ENCODE measurements at regions not wholly inside any gene's neighbourhood (a gene's known extent, or its start where the extent isn't known, plus 50 kb on each side); places are given as distances from the start of the nearest gene placed in this dataset.

GRCh38 chr16:26295625-26296304, 604.0 kb downstream of the HS3ST4 start:
- DNase-seq (ENCODE audit: low spot score): no peak

- DNase-seq (ENCODE audit: low spot score): no peak
Measured at GRCh38 chr16:26301516-26301915, 609.8 kb downstream of the HS3ST4 start.

- DNase-seq (ENCODE audit: low spot score): no peak
Measured at GRCh38 chr16:26316683-26317464, 625.1 kb downstream of the HS3ST4 start.

GRCh38 chr16:26317885-26318284, 626.1 kb downstream of the HS3ST4 start:
- DNase-seq (ENCODE audit: low spot score): no peak

- DNase-seq (ENCODE audit: low spot score): no peak
Measured at GRCh38 chr16:26330654-26331053, 638.9 kb downstream of the HS3ST4 start.

GRCh38 chr16:26334218-26335111, 642.7 kb downstream of the HS3ST4 start:
- DNase-seq (ENCODE audit: low spot score): no peak

- DNase-seq (ENCODE audit: low spot score): no peak
Measured at GRCh38 chr16:26335236-26335853, 643.6 kb downstream of the HS3ST4 start.

- DNase-seq (ENCODE audit: low spot score): no peak
Measured at GRCh38 chr16:26342621-26343020, 650.9 kb downstream of the HS3ST4 start.

GRCh38 chr16:26344240-26344776, 652.5 kb downstream of the HS3ST4 start:
- no peak for DNase-seq (ENCODE audit: low spot score)

GRCh38 chr16:26344976-26345375, 653.2 kb downstream of the HS3ST4 start:
- DNase-seq (ENCODE audit: low spot score): no peak

GRCh38 chr16:26345966-26346365, 654.2 kb downstream of the HS3ST4 start:
- no peak for DNase-seq (ENCODE audit: low spot score)

- no peak for DNase-seq (ENCODE audit: low spot score)
Measured at GRCh38 chr16:26348095-26348494, 656.3 kb downstream of the HS3ST4 start.

- no peak for DNase-seq (ENCODE audit: low spot score)
Measured at GRCh38 chr16:26360867-26361266, 669.1 kb downstream of the HS3ST4 start.

GRCh38 chr16:26363581-26363980, 671.8 kb downstream of the HS3ST4 start:
- no peak for DNase-seq (ENCODE audit: low spot score)

- no peak for DNase-seq (ENCODE audit: low spot score)
Measured at GRCh38 chr16:26365161-26365940, 673.6 kb downstream of the HS3ST4 start.

GRCh38 chr16:26371349-26371869, 679.6 kb downstream of the HS3ST4 start:
- DNase-seq (ENCODE audit: low spot score): no peak

- DNase-seq (ENCODE audit: low spot score): no peak
Measured at GRCh38 chr16:26374279-26374925, 682.6 kb downstream of the HS3ST4 start.

GRCh38 chr16:26382586-26382985, 684.1 kb upstream of the C16orf82 start:
- DNase-seq (ENCODE audit: low spot score): no peak

- DNase-seq (ENCODE audit: low spot score): no peak
Measured at GRCh38 chr16:26386096-26386495, 680.6 kb upstream of the C16orf82 start.

- DNase-seq (ENCODE audit: low spot score): no peak
Measured at GRCh38 chr16:26391833-26392232, 674.9 kb upstream of the C16orf82 start.
